Lower lobe of right lung (tissue), 2 donors: ENCODE measurements at regions not wholly inside any gene's neighbourhood (a gene's known extent, or its start where the extent isn't known, plus 50 kb on each side); places are given as distances from the start of the nearest gene placed in this dataset.

Experiments used
- ATAC-seq, 2 donors: fragments of 200-7000 bp; cut with Tn5 transposase; one replicate each; pipeline ENCODE4 v1.9.1; 2020 to 2022; ENCODE audit warnings: mild to moderate bottlenecking in 2 of 2, moderate library complexity in 2 of 2
- DNase-seq: peaks from one replicate; pipeline ENCODE4 v3.0.0-alpha.2; 2020
- H3K27ac ChIP-seq: fragments of 200-600 bp; one replicate; pipeline ENCODE4 v1.8.0; 2022
- H3K27me3 ChIP-seq: fragments of 200-600 bp; one replicate; pipeline ENCODE4 v1.8.0; 2022; ENCODE audit warnings: low read depth
- H3K36me3 ChIP-seq: fragments of 200-600 bp; one replicate; pipeline ENCODE4 v1.8.0; 2022; ENCODE audit warnings: mild to moderate bottlenecking
- H3K4me1 ChIP-seq: fragments of 200-600 bp; one replicate; pipeline ENCODE4 v1.8.0; 2022
- H3K4me3 ChIP-seq: fragments of 200-600 bp; one replicate; pipeline ENCODE4 v1.8.0; 2022; ENCODE audit warnings: mild to moderate bottlenecking
- H3K9me3 ChIP-seq: fragments of 200-600 bp; one replicate; pipeline ENCODE4 v1.8.0; 2022
- CTCF ChIP-seq: fragments of 200-600 bp; IDR thresholded peaks from one replicate; pipeline ENCODE4 v1.8.0; 2022; ENCODE audit warnings: antibody characterized with exemption, mild to moderate bottlenecking
- intact Hi-C: fragments of 100-400 bp; cut with DNase I; formaldehyde crosslinking; loops from one replicate; pipeline ENCODE4 v1.11.0; 2022
- donor health status: DM: no; HTN: yes; CAD: no; lungs with severe emphysema.

GRCh38 chr13:82634946-82635345, 1247.3 kb downstream of the SLITRK1 start:
- DNase-seq (no peak), ATAC-seq (no peak)
- no peak for TF ChIP-seq CTCF
- Histone ChIP-seq H3K9me3 (no peaks in the 10 kb centered on the region), H3K27ac (no peak overlapping the region), H3K4me1 (no peaks in the 10 kb centered on the region), H3K36me3 (no peaks in the 10 kb centered on the region), H3K4me3 (no peak overlapping the region), H3K27me3 (no peaks in the 10 kb centered on the region)
- intact Hi-C loops = no loop called here

GRCh38 chr13:82627183-82627582, 1255.1 kb downstream of the SLITRK1 start:
- H3K36me3 ChIP-seq = no peaks in the 10 kb centered on the region
- H3K9me3 ChIP-seq = no peaks in the 10 kb centered on the region
- intact Hi-C loops = no loop called here
- DNase-seq = no peak
- no peak for ATAC-seq
- no peak overlapping the region for H3K4me3 ChIP-seq
- H3K27ac ChIP-seq = no peak overlapping the region
- no peaks in the 10 kb centered on the region for H3K27me3 ChIP-seq
- TF ChIP-seq CTCF = no peak
- H3K4me1 ChIP-seq = no peaks in the 10 kb centered on the region

- H3K9me3 ChIP-seq = no peaks in the 10 kb centered on the region
- intact Hi-C loops = no loop called here
- no peak for DNase-seq
- H3K27me3 ChIP-seq = no peaks in the 10 kb centered on the region
- TF ChIP-seq CTCF = no peak
- H3K27ac ChIP-seq = no peak overlapping the region
- no peak overlapping the region for H3K4me3 ChIP-seq
- no peak for ATAC-seq
- no peaks in the 10 kb centered on the region for H3K36me3 ChIP-seq
- no peaks in the 10 kb centered on the region for H3K4me1 ChIP-seq
Observed at GRCh38 chr13:82625717-82626116, 1256.6 kb downstream of the SLITRK1 start.

- DNase-seq (no peak), ATAC-seq (no peak)
- Histone ChIP-seq H3K4me1 (no peaks in the 10 kb centered on the region), H3K27ac (no peak overlapping the region), H3K4me3 (no peak overlapping the region), H3K27me3 (no peaks in the 10 kb centered on the region), H3K9me3 (no peaks in the 10 kb centered on the region), H3K36me3 (no peaks in the 10 kb centered on the region)
- intact Hi-C loops = no loop called here
- TF ChIP-seq CTCF = no peak
Observed at GRCh38 chr13:82615043-82615442, 1267.2 kb downstream of the SLITRK1 start.

- ATAC-seq (no peak), DNase-seq (no peak)
- H3K4me1 ChIP-seq = no peaks in the 10 kb centered on the region
- H3K9me3 ChIP-seq = no peaks in the 10 kb centered on the region
- no peaks in the 10 kb centered on the region for H3K36me3 ChIP-seq
- intact Hi-C loops = no loop called here
- no peak overlapping the region for H3K27ac ChIP-seq
- TF ChIP-seq CTCF = no peak
- H3K27me3 ChIP-seq = no peaks in the 10 kb centered on the region
- no peak overlapping the region for H3K4me3 ChIP-seq
Observed at GRCh38 chr13:82614086-82614485, 1268.2 kb downstream of the SLITRK1 start.

GRCh38 chr13:82606008-82606407, 1276.3 kb downstream of the SLITRK1 start:
- Histone ChIP-seq H3K27ac (no peak overlapping the region), H3K9me3 (peaks cover 6% of the 10 kb centered on the region), H3K4me3 (no peak overlapping the region), H3K4me1 (no peaks in the 10 kb centered on the region), H3K27me3 (no peaks in the 10 kb centered on the region), H3K36me3 (no peaks in the 10 kb centered on the region)
- ATAC-seq (no peak), DNase-seq (no peak)
- TF ChIP-seq CTCF = no peak
- intact Hi-C loops = no loop called here
